ENCODE measurements at regions not wholly inside any gene's neighbourhood (a gene's known extent, or its start where the extent isn't known, plus 50 kb on each side); places are given as distances from the start of the nearest gene placed in this dataset.

DNA sequence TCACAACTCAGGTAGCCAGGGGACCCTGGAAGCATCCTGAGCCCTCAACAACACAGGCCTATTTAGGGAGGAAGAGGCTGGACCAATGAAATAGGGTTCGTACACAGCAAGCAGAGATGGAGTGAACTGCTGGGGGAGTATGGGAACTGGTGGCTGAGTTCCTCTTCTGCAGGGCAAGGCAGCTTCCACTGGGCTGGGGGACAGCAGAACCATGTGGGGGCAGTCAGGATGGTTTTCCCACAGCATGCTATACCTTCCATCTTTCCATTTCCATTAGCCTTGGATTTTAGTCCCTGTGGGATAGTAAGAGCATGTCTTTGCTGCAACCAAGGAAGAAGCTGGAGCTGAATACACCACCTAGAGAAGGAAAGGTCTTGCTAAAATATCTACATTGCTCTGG is 370.6 kb downstream of the CCSER2 start:
- TF ChIP-seq, protein P1, sequence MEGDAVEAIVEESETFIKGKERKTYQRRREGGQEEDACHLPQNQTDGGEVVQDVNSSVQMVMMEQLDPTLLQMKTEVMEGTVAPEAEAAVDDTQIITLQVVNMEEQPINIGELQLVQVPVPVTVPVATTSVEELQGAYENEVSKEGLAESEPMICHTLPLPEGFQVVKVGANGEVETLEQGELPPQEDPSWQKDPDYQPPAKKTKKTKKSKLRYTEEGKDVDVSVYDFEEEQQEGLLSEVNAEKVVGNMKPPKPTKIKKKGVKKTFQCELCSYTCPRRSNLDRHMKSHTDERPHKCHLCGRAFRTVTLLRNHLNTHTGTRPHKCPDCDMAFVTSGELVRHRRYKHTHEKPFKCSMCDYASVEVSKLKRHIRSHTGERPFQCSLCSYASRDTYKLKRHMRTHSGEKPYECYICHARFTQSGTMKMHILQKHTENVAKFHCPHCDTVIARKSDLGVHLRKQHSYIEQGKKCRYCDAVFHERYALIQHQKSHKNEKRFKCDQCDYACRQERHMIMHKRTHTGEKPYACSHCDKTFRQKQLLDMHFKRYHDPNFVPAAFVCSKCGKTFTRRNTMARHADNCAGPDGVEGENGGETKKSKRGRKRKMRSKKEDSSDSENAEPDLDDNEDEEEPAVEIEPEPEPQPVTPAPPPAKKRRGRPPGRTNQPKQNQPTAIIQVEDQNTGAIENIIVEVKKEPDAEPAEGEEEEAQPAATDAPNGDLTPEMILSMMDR (IDR thresholded peaks at IDR 0.05) = no peak
- no peak for TF ChIP-seq POLR2A (IDR thresholded peaks at IDR 0.05; ENCODE audit: low read depth)
- no peak for TF ChIP-seq EP300 (IDR thresholded peaks at IDR 0.05)
- TF ChIP-seq POLR2AphosphoS5 (IDR thresholded peaks at IDR 0.05) = no peak
